T-cell (primary cell): ENCODE measurements at regions not wholly inside any gene's neighbourhood (a gene's known extent, or its start where the extent isn't known, plus 50 kb on each side); places are given as distances from the start of the nearest gene placed in this dataset.

Source experiments
- ATAC-seq, 4 experiments: fragments of 200-7000 bp in 3 of 4; fragments of 150-1000 bp in 1 of 4; cut with Tn5 transposase; replicated peaks in 1 of 4; 1 replicate in 3 of 4; 2 replicates in 1 of 4; pipeline ENCODE4 v1.10.0; 2021; ENCODE audit warnings: moderate library complexity in 3 of 4, mild to moderate bottlenecking in 2 of 4, moderate number of reproducible peaks in 1 of 4
- CTCF ChIA-PET, 2 donors: fragments of 300-600 bp; sonication (Branson Sonifier 250); formaldehyde crosslinking; loops; one replicate each; lab custom pipeline; 2022; ENCODE audit warnings: antibody characterized with exemption in 2 of 2; lab: Charles Lee
- POLR2A ChIA-PET, 2 donors: fragments of 300-600 bp; sonication (Branson Sonifier 250); formaldehyde crosslinking; loops; one replicate each; lab custom pipeline; 2022; ENCODE audit warnings: antibody characterized with exemption in 2 of 2; lab: Charles Lee
- DNase-seq, 35 experiments: peaks; one replicate each; pipeline versions ENCODE4 v3.0.0 to v3.0.0-alpha.2; 2013 to 2023
- H3K27ac ChIP-seq: one replicate; pipeline ENCODE4 v1.5.1; 2013; ENCODE audit warnings: low read length
- H3K27me3 ChIP-seq, 2 experiments: replicated peaks in 1 of 2; 1 replicate in 1 of 2; 2 replicates in 1 of 2; pipeline versions ENCODE4 v1.6.1 to v1.7.0; 2013; ENCODE audit warnings: low read length in 1 of 2, mixed read lengths in 1 of 2; ENCODE audit not compliant: control insufficient read depth in 2 of 2, insufficient read depth in 2 of 2; ENCODE audit errors: extremely low read depth in 1 of 2
- H3K36me3 ChIP-seq, 2 donors: 1 replicate in 1 of 2; 2 replicates in 1 of 2; pipeline versions ENCODE4 v1.6.1 to v1.7.0; 2013; ENCODE audit warnings: low read length in 1 of 2; ENCODE audit not compliant: control insufficient read depth in 2 of 2, insufficient read depth in 1 of 2; ENCODE audit errors: extremely low read depth in 1 of 2
- H3K4me1 ChIP-seq, 2 experiments: 1 replicate in 1 of 2; 2 replicates in 1 of 2; pipeline versions ENCODE4 v1.6.1 to v1.7.0; 2013; ENCODE audit warnings: low read length in 2 of 2, mixed read lengths in 1 of 2; ENCODE audit not compliant: insufficient read depth in 2 of 2, control insufficient read depth in 1 of 2; ENCODE audit errors: extremely low read depth in 1 of 2
- H3K4me3 ChIP-seq, 2 donors: 1 replicate in 1 of 2; 2 replicates in 1 of 2; pipeline versions ENCODE4 v1.5.1 to v1.7.0; 2013; ENCODE audit warnings: mild to moderate bottlenecking in 2 of 2, low read length in 1 of 2, moderate library complexity in 1 of 2; ENCODE audit not compliant: control insufficient read depth in 1 of 2; ENCODE audit errors: extremely low read depth in 1 of 2
- H3K9me3 ChIP-seq: 2 replicates; pipeline ENCODE4 v1.7.0; 2013
- H3K27ac Mint-ChIP-seq, 2 donors: one replicate each; pipeline ENCODE4 v1.8.0; 2020 to 2021; ENCODE audit warnings: mild to moderate bottlenecking in 2 of 2, mixed read lengths in 2 of 2
- H3K27me3 Mint-ChIP-seq, 2 donors: one replicate each; pipeline ENCODE4 v1.8.0; 2021 to 2022; ENCODE audit warnings: mixed read lengths in 2 of 2
- H3K36me3 Mint-ChIP-seq: one replicate; pipeline ENCODE4 v1.8.0; 2021; ENCODE audit warnings: mixed read lengths
- H3K4me1 Mint-ChIP-seq, 3 donors: one replicate each; pipeline ENCODE4 v1.8.0; 2020 to 2022; ENCODE audit warnings: mixed read lengths in 3 of 3, mild to moderate bottlenecking in 1 of 3
- H3K4me3 Mint-ChIP-seq, 3 donors: one replicate each; pipeline ENCODE4 v1.8.0; 2020 to 2022; ENCODE audit warnings: mild to moderate bottlenecking in 3 of 3, mixed read lengths in 3 of 3, moderate library complexity in 3 of 3
- H3K9me3 Mint-ChIP-seq, 3 donors: one replicate each; pipeline ENCODE4 v1.8.0; 2020 to 2022; ENCODE audit warnings: mixed read lengths in 3 of 3
- WGBS: methylation state at CpG from one replicate; pipeline ENCODE4 v1.1.5; 2013; ENCODE audit warnings: missing lambda C conversion rate; ENCODE audit not compliant: insufficient coverage; 5-methylcytosine and 5-hydroxymethylcytosine counted together

DNA sequence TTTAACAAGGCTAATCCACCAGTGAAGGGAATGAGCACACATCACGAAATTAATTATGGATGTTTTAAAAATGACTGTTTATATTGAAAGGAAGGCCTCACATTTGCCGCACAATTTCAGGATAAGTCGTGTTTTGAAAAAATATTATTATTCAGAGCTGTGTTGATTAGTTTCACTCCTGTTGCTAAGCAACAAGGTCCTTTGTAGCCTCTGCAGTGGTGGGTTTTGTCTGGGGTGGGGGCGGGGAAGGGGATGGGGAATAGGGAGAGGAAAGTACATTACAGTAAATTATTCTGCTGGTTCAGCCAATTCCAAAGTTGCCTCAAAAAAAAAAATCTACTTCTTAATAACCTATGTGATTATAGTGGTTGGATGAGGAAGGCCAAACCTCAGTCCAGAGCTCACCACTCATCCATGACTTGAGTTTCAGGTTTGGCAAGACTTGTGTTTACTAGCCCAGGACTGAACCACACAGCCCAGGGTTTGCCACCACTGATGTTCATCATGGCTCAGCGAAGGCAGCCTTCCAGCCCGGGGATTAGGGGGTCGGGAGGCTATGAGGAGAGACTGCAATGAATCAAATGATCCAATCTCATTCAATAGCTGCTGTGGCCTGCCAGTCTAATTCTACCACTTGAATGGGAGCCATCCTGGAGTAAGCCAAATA lies 162.5 kb upstream of the ATP6AP2 start:
- Histone ChIP-seq H3K9me3 (no peaks in the 10 kb centered on the region), H3K27ac (no peak overlapping the region), H3K36me3 (no peaks in the 10 kb centered on the region), H3K4me3 (no peak overlapping the region), H3K27me3 (no peaks in the 10 kb centered on the region), H3K4me1 (peaks cover 6 to 10% of the 10 kb centered on the region in 2 experiments)
- Mint-ChIP-seq H3K27me3 (peaks cover 0 to 21% of the 10 kb centered on the region in 2 donors), H3K9me3 (peaks cover 0 to 7% (median 0%) of the 10 kb centered on the region in 3 donors), H3K4me1 (peaks cover 7 to 15% (median 9%) of the 10 kb centered on the region in 3 donors), H3K36me3 (no peaks in the 10 kb centered on the region), H3K4me3 (no peak overlapping the region), H3K27ac (no peak overlapping the region)
- no peak for ATAC-seq
- WGBS, result no CpG with 5 or more reads among the region's 7 CpGs
- CTCF ChIA-PET, result no interaction called here
- no peak for DNase-seq
- POLR2A ChIA-PET, result interaction anchor here in 1 of 2 donors (0.5 kb wide), 1 partner anchor 13 kb away, joined by 3 read pairs; no protein-coding TSS in a partner anchor

- Histone ChIP-seq H3K9me3 (no peaks in the 10 kb centered on the region), H3K36me3 (no peaks in the 10 kb centered on the region), H3K4me3 (no peak overlapping the region), H3K27ac (no peak overlapping the region), H3K27me3 (no peaks in the 10 kb centered on the region), H3K4me1 (peaks cover 6 to 10% of the 10 kb centered on the region in 2 experiments)
- H3K4me1 Mint-ChIP-seq, result peaks cover 7 to 13% (median 7%) of the 10 kb centered on the region in 3 donors
- no peak overlapping the region for H3K27ac Mint-ChIP-seq
- no CpG with 5 or more reads among the region's 4 CpGs for WGBS
- DNase-seq, result no peak
- no peaks in the 10 kb centered on the region for H3K9me3 Mint-ChIP-seq
- ChIA-PET CTCF (no interaction called here), POLR2A (interaction anchor here in 1 of 2 donors (0.5 kb wide), 1 partner anchor 1239 kb away, joined by 3 read pairs; no protein-coding TSS in a partner anchor)
- peaks cover 0 to 28% of the 10 kb centered on the region in 2 donors for H3K27me3 Mint-ChIP-seq
- no peak overlapping the region for H3K4me3 Mint-ChIP-seq
- no peak for ATAC-seq
- no peaks in the 10 kb centered on the region for H3K36me3 Mint-ChIP-seq
These were observed 165.1 kb upstream of the ATP6AP2 start for GRCh38 chrX:40415675-40416074.

- Histone ChIP-seq H3K27me3 (no peaks in the 10 kb centered on the region), H3K4me3 (no peak overlapping the region), H3K27ac (no peak overlapping the region), H3K36me3 (no peaks in the 10 kb centered on the region), H3K9me3 (no peaks in the 10 kb centered on the region), H3K4me1 (peaks cover 5 to 10% of the 10 kb centered on the region in 2 experiments)
- Mint-ChIP-seq H3K9me3 (peaks cover 0 to 4% (median 3%) of the 10 kb centered on the region in 3 donors), H3K27ac (no peak overlapping the region), H3K36me3 (no peaks in the 10 kb centered on the region), H3K4me3 (no peak overlapping the region), H3K4me1 (peaks cover 7 to 13% (median 7%) of the 10 kb centered on the region in 3 donors), H3K27me3 (peaks cover 0 to 29% of the 10 kb centered on the region in 2 donors)
- no peak for DNase-seq
- ChIA-PET POLR2A (no interaction called here), CTCF (no interaction called here)
- 100% methylated on average over 1 of the region's 3 CpGs for WGBS
- no peak for ATAC-seq
These were observed 166.4 kb upstream of the ATP6AP2 start for GRCh38 chrX:40414335-40414734.

GRCh38 chrX:40411340-40412111 lies 169.2 kb upstream of the ATP6AP2 start:
- Mint-ChIP-seq H3K4me1 (no peaks in the 10 kb centered on the region), H3K36me3 (no peaks in the 10 kb centered on the region), H3K9me3 (peaks cover 0 to 16% (median 15%) of the 10 kb centered on the region in 3 donors), H3K4me3 (no peak overlapping the region), H3K27ac (no peak overlapping the region), H3K27me3 (peaks cover 0 to 23% of the 10 kb centered on the region in 2 donors)
- no CpG with 5 or more reads among the region's 8 CpGs for WGBS
- no peak for DNase-seq
- H3K4me1 ChIP-seq, result no peaks in the 10 kb centered on the region
- no peak overlapping the region for H3K27ac ChIP-seq
- no peak for ATAC-seq
- no peaks in the 10 kb centered on the region for H3K9me3 ChIP-seq
- H3K36me3 ChIP-seq, result no peaks in the 10 kb centered on the region
- H3K4me3 ChIP-seq, result no peak overlapping the region
- H3K27me3 ChIP-seq, result no peaks in the 10 kb centered on the region
- ChIA-PET CTCF (no interaction called here), POLR2A (no interaction called here)

DNA sequence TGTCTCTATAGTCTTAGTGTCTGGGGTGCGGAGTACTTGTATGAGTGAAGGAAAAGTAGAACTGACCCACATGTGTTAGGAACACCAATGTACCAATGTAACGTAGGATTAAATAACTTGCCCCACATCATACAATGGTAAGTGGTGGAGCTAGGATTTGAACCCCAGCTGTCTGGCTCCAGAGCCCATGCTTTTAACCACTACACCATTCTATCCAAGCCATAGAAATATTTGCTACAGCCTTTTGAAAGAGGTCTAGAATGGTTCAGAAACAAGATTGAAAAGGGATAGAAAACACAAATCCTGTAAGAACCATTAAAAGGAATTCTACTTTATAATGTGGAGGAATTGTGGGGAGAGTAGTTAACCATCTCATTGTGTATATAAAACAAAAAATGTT lies 169.9 kb upstream of the ATP6AP2 start:
- Histone ChIP-seq H3K36me3 (no peaks in the 10 kb centered on the region), H3K27ac (no peak overlapping the region), H3K4me1 (no peaks in the 10 kb centered on the region), H3K9me3 (no peaks in the 10 kb centered on the region), H3K27me3 (no peaks in the 10 kb centered on the region), H3K4me3 (no peak overlapping the region)
- ATAC-seq (no peak), DNase-seq (no peak)
- Mint-ChIP-seq H3K4me3 (no peak overlapping the region), H3K4me1 (no peaks in the 10 kb centered on the region), H3K27ac (no peak overlapping the region), H3K27me3 (peaks cover 0 to 26% of the 10 kb centered on the region in 2 donors), H3K36me3 (no peaks in the 10 kb centered on the region), H3K9me3 (peaks cover 0 to 16% (median 15%) of the 10 kb centered on the region in 3 donors)
- POLR2A ChIA-PET, result no interaction called here
- no CpG with 5 or more reads among the region's 2 CpGs for WGBS
- CTCF ChIA-PET, result interaction anchor here in 1 of 2 donors (0.6 kb wide), 1 partner anchor 628 kb away, joined by 3 read pairs; no protein-coding TSS in a partner anchor

- CTCF ChIA-PET, result no interaction called here
- H3K9me3 ChIP-seq, result no peaks in the 10 kb centered on the region
- H3K27me3 ChIP-seq, result no peaks in the 10 kb centered on the region
- peaks cover 0 to 7% of the 10 kb centered on the region in 2 donors for H3K27me3 Mint-ChIP-seq
- H3K27ac ChIP-seq, result no peak overlapping the region
- H3K27ac Mint-ChIP-seq, result no peak overlapping the region
- H3K4me1 ChIP-seq, result no peaks in the 10 kb centered on the region
- H3K4me3 ChIP-seq, result no peak overlapping the region
- peaks cover 0 to 16% (median 15%) of the 10 kb centered on the region in 3 donors for H3K9me3 Mint-ChIP-seq
- no peaks in the 10 kb centered on the region for H3K4me1 Mint-ChIP-seq
- 50% methylated on average over 1 of the region's 4 CpGs for WGBS
- H3K4me3 Mint-ChIP-seq, result no peak overlapping the region
- DNase-seq (no peak), ATAC-seq (no peak)
- no peaks in the 10 kb centered on the region for H3K36me3 Mint-ChIP-seq
- no peaks in the 10 kb centered on the region for H3K36me3 ChIP-seq
- POLR2A ChIA-PET, result interaction anchor here in 1 of 2 donors (0.7 kb wide), 1 partner anchor 305 kb away, joined by 3 read pairs; no protein-coding TSS in a partner anchor
These were observed 174.4 kb upstream of the ATP6AP2 start for GRCh38 chrX:40406330-40406859.
